Keratinocyte (primary cell): ENCODE measurements at regions not wholly inside any gene's neighbourhood (a gene's known extent, or its start where the extent isn't known, plus 50 kb on each side); places are given as distances from the start of the nearest gene placed in this dataset.

Experiments
- CTCF ChIP-seq, 3 experiments: IDR thresholded peaks in 1 of 3; conservative IDR thresholded peaks in 1 of 3; optimal IDR thresholded peaks in 1 of 3; 2 replicates in 2 of 3; 3 replicates in 1 of 3; pipeline versions ENCODE3 to v1.5.1; 2011; ENCODE audit warnings: low read length in 3 of 3, mild to moderate bottlenecking in 3 of 3, moderate library complexity in 2 of 3, control low read depth in 1 of 3, inconsistent platforms in 1 of 3; ENCODE audit not compliant: insufficient read depth in 2 of 3; ENCODE audit errors: extremely low read depth in 1 of 3
- EZH2 ChIP-seq: IDR thresholded peaks from one replicate; pipeline ENCODE4 v1.6.1; 2012; ENCODE audit warnings: inconsistent platforms, mild to moderate bottlenecking, low read length, moderate library complexity

GRCh38 chr3:22170370-22170769, 419.4 kb upstream of the ZNF385D start:
- no peak for TF ChIP-seq CTCF (optimal IDR thresholded peaks at IDR 0.05 in 1 of 3, IDR thresholded peaks at IDR 0.05 in 1 of 3, conservative IDR thresholded peaks at IDR 0.05 in 1 of 3; ENCODE audit: extremely low read depth in 1 of 3, insufficient read depth in 2 of 3, low read length in 3 of 3)
- no peak for TF ChIP-seq EZH2
